Stimulated activated CD8-positive, alpha-beta memory T cell treated with anti-CD3 and anti-CD28 coated beads, Interleukin-2, amount 100 ng/mL, for 48 hours (primary cell): ENCODE measurements at regions not wholly inside any gene's neighbourhood (a gene's known extent, or its start where the extent isn't known, plus 50 kb on each side); places are given as distances from the start of the nearest gene placed in this dataset.

ENCODE experiments used
- DNase-seq, 2 donors: peaks; one replicate each; pipeline ENCODE4 v3.0.0-alpha.2; 2020; ENCODE audit warnings: low read depth in 2 of 2

- no peak for DNase-seq
Measured at GRCh38 chr12:66910366-66910974, 231.6 kb upstream of the GRIP1 start.

DNA sequence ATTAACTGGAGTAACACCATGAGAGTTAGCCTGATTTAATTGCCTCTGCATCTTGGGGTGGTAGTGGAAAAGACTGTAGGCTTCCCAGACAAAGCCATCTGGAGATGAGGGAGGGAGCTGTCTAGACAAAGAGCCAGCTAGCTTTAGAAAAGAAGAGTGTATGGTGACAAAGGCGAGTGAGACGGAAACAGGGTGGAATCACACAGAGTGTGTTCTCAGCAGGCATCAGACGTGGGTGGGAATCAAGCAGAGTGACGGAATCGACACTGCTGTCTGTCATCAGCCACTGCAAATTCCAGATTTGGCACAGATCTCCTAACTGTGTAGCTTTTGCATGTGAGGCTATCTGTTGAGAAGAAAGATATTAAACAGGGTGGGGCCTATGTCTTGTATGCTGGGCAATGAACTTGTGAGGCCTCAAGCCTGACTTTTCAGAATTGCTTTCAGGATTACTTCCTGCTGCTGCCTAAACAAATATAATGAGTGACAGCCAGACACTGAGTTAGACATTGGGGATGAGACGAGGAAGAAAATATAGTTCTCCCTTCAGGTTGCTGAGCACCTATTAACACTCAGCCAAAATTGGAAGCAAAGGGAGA, 236.5 kb upstream of the GRIP1 start:
- no peak for DNase-seq

DNA sequence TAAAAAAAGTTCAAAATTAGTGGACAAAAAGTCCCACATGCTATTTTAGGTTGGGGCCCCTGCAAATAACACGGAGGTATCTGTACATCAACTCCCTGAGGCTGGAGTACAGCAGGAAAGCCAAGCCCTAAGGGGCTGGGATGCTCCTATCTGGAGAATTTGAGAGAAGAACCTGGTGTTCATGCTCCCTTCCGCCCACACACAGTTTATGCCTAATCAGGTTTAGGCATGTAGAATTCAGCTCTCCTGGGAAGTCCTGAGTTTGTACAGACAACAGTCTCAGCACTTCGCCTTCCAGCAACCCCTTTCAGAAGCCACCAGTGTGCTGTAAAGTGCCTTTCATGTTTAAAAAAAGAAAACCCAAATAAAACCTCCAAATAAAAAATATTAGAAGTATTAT, 237.3 kb upstream of the GRIP1 start:
- DNase-seq, result no peak

- no peak for DNase-seq
Measured at GRCh38 chr12:66919466-66919865, 240.6 kb upstream of the GRIP1 start.

DNA sequence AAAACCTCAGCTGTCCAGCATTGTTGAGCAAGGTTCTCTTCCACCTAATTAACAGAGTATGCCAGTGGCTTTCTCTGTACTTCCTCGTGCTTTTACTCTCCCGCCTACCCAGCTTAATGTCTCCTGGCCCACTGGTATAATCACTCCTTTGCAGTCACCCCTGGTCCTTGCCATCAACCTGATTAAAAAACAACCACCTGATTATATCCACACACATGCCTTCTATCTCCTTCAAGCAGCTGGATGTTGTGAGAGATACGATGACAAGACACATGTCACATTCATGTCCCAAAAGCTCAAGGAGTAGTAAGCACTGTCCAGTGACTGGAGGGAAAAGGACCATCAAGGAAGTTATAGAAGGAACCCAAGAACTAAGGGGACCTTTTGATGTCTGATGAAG, 241.3 kb upstream of the GRIP1 start:
- DNase-seq, result no peak

DNA sequence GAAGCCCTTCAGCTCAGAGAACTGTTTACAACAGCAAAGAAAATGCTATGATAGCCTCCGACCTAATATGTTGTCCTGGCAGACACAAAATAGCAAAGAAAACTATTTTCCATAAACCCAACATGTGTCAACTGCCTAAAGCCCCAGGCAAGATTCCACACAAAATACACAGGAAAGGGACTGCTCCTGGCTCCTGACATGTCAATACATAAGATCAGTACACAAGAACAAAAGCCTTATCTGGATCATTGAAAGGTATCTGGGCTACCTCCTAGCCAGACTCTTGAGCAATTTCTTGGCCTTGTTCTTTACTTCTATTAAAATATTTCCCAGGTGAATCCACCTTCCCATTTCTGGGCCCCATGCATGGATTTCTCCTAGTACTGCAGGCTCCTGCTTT, 242.3 kb upstream of the GRIP1 start:
- no peak for DNase-seq

DNA sequence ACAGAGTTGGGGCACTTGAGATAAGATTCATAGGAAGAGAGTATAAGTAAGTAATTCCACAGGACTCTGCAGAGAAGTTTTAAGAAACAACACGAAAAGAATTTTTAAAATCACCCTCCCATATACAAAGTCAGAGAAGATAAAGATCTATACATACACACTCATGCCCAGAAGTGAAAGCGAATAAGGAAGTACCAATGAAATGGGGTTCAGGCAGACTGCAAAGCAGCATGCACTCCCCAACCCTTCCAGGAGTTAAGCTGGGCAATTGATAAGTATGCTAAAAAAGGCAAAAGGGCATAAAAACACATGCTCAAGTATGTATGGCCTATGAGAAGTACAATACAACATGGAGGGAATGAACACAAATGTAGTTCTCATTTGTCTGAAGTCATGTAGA, 246.2 kb upstream of the GRIP1 start:
- no peak for DNase-seq

- DNase-seq, result no peak
Measured at GRCh38 chr12:66929121-66929520, 250.2 kb upstream of the GRIP1 start.

- DNase-seq, result no peak
Measured at GRCh38 chr12:66931091-66931490, 252.2 kb upstream of the GRIP1 start.

DNA sequence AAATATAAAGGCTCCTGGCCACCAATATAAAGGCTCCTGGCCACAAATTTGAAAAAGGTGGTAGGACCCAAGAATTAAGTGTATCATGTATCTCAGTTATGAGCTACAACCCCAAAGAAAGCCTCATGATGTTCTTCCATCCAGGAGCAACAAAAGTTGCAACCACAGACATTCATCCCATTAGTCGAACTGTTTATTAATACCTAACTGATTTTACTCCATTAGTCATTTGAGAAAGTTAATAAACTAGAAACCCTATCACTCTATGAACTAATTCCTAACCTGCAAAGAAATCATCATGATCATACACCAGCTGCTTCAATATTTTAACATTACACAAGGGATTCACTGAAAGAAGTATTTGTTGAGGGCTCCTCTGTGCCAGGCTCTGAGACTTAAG, 253.2 kb upstream of the GRIP1 start:
- DNase-seq, result no peak

- DNase-seq, result no peak
Measured at GRCh38 chr12:66934302-66935062, 255.6 kb upstream of the GRIP1 start.

GRCh38 chr12:66941150-66941549, 262.3 kb upstream of the GRIP1 start:
- no peak for DNase-seq

DNA sequence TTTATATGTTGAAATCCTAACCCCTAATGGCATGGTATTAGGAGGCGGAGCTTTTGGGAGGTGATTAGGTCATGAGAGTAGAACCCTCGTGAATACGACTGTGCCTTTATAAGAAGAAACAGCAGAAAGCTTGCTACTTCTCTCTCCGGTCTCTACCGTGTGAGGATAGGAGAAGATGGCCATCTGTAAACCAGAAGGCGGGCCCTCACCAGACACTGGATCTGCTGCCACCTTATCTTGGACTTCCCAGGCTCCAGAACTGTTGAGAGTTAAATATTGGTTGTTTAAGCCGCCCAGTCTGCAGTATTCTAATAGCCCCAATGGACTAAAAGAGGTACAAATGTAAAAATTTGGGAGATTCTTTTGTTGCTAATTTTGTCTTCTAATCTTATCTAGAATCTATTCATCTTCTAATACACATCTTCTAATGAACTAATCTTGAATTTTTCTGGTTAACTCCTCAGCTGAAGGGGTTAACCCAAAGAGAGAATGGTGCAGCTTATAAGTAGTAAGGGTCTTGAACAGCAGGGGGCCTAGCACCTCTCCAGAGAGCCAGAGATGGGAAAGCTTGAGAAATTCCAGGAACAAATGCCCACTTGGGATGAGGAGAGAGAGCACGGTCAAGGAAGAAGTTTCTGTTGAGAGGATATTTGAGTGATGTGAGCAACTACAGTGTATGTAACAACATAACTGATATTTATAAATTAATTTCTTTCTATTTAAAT, 264.0 kb upstream of the GRIP1 start:
- no peak for DNase-seq

DNA sequence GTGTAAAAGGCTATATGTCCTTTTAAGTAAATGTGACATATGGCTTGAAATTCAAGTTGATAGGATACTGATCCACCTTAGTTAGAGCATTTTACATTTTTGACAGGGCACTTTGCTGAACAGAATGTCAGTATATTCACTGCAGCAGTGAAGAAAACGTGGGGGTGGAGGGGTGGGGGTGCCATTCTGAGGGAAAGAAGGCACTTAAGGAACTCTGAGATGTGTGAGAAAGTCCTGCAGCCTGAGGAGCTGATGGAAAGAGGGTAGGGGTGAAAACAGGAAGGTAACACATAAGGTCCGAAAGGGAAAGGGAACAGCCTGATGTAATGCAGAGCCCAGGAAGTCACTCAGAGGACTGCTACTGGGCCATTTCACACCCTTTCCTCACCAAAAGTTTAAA, 265.5 kb upstream of the GRIP1 start:
- DNase-seq, result no peak

DNA sequence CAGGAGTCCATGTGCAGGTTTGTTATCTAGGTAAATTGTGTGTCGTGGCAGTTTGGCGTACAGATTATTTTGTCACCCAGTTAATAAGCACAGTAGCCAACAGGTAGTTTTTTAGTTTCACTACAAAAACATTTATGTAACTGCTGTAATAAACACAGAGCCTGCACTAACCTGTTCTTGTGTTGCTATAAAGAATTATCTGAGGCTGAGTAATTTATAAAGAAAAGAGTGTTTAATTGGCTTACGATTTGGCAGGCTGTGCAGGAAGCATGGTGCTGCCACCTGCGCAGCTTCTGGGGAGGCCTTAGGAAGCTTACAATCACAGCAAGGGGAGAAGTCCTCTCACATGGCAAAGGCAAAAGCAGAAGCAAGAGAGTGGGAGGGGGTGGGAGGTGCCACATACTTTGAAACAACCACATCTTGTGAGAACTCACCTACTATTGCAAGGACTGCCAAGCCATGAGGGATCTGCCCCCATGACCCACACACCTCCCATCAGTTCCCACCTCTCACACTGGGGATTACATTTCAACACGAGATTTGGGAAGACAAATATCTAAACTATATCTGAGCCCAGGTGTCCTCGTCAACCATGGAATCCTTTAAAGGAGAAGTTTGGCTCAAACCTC, 266.4 kb upstream of the GRIP1 start:
- DNase-seq, result no peak

DNA sequence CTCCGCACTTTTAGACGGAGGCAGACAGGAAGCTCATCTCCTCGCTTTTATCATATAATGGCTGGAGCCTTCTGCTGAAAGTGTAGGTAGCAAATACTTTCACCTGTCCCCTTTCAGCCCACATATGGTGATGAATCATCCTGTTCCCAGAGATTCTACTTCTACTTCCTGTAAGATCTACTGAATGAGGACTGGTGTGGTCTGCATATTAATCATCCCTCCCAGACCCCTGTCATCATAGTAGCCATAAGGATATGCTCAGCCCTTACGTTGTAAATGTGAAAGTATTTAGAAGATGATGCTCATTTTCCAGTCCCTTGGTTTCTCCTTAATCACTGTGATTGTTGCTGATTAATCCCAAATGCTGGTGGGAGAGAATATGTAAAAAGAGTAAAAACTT, 268.2 kb upstream of the GRIP1 start:
- no peak for DNase-seq

- no peak for DNase-seq
Measured at GRCh38 chr12:66952668-66953067, 273.8 kb upstream of the GRIP1 start.

DNA sequence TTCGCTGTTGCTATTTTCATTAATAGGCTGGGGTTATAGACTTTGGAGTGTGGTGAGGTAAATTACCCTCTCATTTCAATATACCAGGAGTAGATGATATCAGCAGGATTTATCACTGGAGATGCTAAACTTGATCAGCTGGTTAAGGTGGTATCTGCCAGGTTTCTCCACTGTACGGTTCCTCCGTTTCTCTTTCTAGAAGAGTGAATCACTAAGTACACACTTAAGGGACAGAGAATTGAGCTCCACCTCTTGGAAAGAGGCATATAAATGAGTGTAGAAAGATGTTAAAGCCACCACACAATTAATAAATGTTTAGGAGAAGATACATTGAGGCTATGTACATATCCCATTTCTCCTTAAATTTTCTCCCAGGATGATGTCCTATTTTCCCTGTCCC, 277.4 kb upstream of the GRIP1 start:
- DNase-seq, result no peak

- no peak for DNase-seq
Measured at GRCh38 chr12:66959276-66959675, 280.4 kb upstream of the GRIP1 start.

DNA sequence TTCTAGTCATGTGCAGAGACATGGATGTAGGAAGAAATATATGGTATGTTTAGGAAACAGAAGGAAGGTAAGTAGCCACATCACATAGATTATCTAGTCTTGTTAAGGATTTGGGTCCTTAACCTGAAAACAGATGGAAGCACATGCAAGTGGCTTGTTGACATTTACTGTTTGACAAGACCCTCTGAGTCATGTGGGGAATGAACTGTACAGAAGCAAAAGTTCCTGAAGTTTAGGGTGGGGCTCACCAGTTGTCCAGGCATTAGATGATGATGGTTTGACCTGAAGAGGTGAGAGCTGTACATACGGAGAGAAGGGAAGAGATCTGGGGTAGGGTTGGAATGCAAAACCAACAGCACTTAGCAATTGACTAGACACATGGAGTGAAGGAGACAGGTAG, 281.1 kb upstream of the GRIP1 start:
- no peak for DNase-seq

- no peak for DNase-seq
Measured at GRCh38 chr12:66960704-66961690, 282.1 kb upstream of the GRIP1 start.
